IPS-18c (cell line): ENCODE measurements at regions not wholly inside any gene's neighbourhood (a gene's known extent, or its start where the extent isn't known, plus 50 kb on each side); places are given as distances from the start of the nearest gene placed in this dataset.

Experiments
- H3K4me3 ChIP-seq: 2 replicates; pipeline ENCODE4 v1.7.0; 2013; ENCODE audit warnings: low read depth, mild to moderate bottlenecking, low read length, moderate library complexity; ENCODE audit not compliant: insufficient read depth
- H3K9me3 ChIP-seq: one replicate; pipeline ENCODE4 v1.6.1; 2013; ENCODE audit warnings: mild to moderate bottlenecking, low read length, moderate library complexity; ENCODE audit not compliant: control insufficient read depth, insufficient read depth

GRCh38 chr1:57987523-57987922 is 559.0 kb downstream of the OMA1 start:
- no peak overlapping the region for H3K4me3 ChIP-seq
- no peaks in the 10 kb centered on the region for H3K9me3 ChIP-seq

GRCh38 chr1:57986432-57986831 is 560.1 kb downstream of the OMA1 start:
- no peak overlapping the region for H3K4me3 ChIP-seq
- H3K9me3 ChIP-seq, result no peaks in the 10 kb centered on the region

- no peak overlapping the region for H3K4me3 ChIP-seq
Observed at GRCh38 chr1:57984277-57984676, 560.4 kb upstream of the DAB1 start.

DNA sequence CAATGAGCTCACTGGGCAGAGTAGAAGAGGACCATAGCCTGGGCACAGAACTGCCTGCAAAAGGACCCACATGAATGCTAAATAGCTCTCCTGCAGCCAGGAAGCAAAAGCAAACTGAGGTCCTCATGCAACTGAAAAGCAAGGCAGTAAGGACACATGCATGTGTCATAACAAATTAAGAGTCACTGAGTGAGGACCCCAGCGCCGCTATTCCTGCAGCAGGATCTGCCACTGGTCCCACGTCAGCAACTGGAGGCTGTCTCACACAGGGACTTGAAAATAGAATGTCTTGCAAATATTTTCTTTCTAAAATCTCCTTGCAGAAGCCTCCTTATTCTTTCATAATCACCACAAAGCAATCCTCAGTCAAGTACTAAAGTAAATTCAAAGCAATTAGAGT is 559.6 kb upstream of the DAB1 start:
- Histone ChIP-seq H3K9me3 (no peaks in the 10 kb centered on the region), H3K4me3 (no peak overlapping the region)

More at GRCh38 chr1:57984277-57984676, 560.4 kb upstream of the DAB1 start:
- no peaks in the 10 kb centered on the region for H3K9me3 ChIP-seq

GRCh38 chr1:57982852-57983251 is 559.0 kb upstream of the DAB1 start:
- no peaks in the 10 kb centered on the region for H3K9me3 ChIP-seq
- H3K4me3 ChIP-seq, result no peak overlapping the region

GRCh38 chr1:57976216-57976615 is 552.4 kb upstream of the DAB1 start:
- Histone ChIP-seq H3K4me3 (no peak overlapping the region), H3K9me3 (no peaks in the 10 kb centered on the region)

GRCh38 chr1:57968321-57968720 is 544.5 kb upstream of the DAB1 start:
- H3K9me3 ChIP-seq, result no peaks in the 10 kb centered on the region
- H3K4me3 ChIP-seq, result no peak overlapping the region

- Histone ChIP-seq H3K4me3 (no peak overlapping the region), H3K9me3 (no peaks in the 10 kb centered on the region)
Observed at GRCh38 chr1:57966751-57967406, 543.0 kb upstream of the DAB1 start.

- H3K9me3 ChIP-seq, result no peaks in the 10 kb centered on the region
- no peak overlapping the region for H3K4me3 ChIP-seq
Observed at GRCh38 chr1:57966340-57966739, 542.5 kb upstream of the DAB1 start.

- Histone ChIP-seq H3K4me3 (no peak overlapping the region), H3K9me3 (no peaks in the 10 kb centered on the region)
Observed at GRCh38 chr1:57963581-57963980, 539.7 kb upstream of the DAB1 start.

DNA sequence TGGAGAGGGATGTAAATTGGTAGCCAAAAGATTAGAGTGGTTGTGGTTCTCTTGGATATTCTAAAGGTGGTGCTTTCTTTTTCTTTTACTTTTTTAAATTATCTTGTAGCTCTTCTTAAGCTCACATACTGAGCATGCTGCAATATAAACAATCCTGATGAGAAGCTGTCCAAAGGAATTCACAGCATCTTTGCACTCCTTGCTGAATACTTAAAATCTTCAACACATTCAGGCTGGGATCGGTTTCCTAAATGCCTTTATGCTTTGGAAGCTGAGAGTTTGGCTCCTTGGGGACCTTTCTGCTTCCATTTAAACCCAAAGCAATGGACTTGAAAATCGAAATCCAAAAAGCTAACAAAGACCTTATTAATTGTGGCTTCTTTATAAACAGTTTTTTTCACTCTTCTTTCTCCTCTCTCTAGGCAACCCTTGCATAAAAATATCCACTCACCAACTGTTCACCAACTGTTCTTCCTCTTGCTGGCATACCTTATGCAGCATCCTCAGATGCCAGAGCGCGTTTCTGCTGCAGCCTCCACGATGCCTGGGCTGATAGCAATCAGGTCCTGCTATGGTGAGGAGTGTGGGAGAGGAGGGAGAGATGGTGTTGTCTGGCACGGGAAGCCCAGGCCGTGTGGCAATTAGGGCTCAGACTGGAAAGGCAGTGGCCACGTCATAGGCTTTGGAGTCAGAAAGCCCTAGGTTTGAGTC is 535.8 kb upstream of the DAB1 start:
- Histone ChIP-seq H3K9me3 (no peaks in the 10 kb centered on the region), H3K4me3 (no peak overlapping the region)

GRCh38 chr1:57957576-57957975 is 533.7 kb upstream of the DAB1 start:
- Histone ChIP-seq H3K9me3 (no peaks in the 10 kb centered on the region), H3K4me3 (no peak overlapping the region)

DNA sequence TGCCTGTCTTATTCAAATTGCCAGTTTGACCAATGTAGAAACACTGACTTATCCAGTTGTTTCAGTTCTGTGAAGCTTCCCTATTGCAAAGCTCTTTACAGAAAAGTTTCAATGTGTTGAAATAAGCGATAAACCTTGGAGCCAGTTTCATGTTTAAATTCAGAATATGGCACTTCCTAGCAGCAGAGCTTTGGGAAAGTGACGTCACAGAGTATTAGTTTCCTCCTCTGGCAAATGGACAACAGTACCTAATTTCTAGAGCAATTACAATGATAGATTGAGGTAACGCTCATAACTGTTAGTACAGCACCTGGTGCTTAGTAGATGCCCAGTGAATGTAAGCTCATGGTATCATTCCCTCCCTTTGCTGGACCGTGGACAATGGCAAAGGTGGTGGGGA is 527.5 kb upstream of the DAB1 start:
- H3K9me3 ChIP-seq, result no peaks in the 10 kb centered on the region
- H3K4me3 ChIP-seq, result no peak overlapping the region

GRCh38 chr1:57949168-57949567 is 525.3 kb upstream of the DAB1 start:
- no peaks in the 10 kb centered on the region for H3K9me3 ChIP-seq

GRCh38 chr1:57947471-57947870 is 523.6 kb upstream of the DAB1 start:
- Histone ChIP-seq H3K9me3 (no peaks in the 10 kb centered on the region), H3K4me3 (no peak overlapping the region)

More at GRCh38 chr1:57949168-57949567, 525.3 kb upstream of the DAB1 start:
- H3K4me3 ChIP-seq, result no peak overlapping the region

- no peaks in the 10 kb centered on the region for H3K9me3 ChIP-seq
- H3K4me3 ChIP-seq, result no peak overlapping the region
Observed at GRCh38 chr1:57945045-57945444, 521.2 kb upstream of the DAB1 start.

DNA sequence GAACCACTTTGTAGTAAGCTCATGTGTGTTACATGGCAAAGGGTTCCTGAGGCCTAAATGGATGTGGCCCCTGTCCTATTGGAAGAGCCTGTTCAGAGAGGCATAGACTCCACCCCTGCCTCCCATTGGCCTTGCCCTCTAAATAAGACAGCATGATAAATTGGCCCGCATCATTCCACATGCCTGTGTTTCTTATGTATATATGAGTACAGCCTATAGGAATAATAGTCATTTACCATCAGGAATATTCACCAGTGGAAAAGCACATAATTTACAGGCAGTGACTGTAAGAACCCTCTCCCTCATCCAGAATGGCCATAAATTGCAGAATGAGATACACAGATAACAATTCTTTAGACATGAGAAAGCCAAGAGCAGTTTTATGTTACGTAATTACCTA is 519.5 kb upstream of the DAB1 start:
- no peaks in the 10 kb centered on the region for H3K9me3 ChIP-seq
- H3K4me3 ChIP-seq, result no peak overlapping the region

- no peak overlapping the region for H3K4me3 ChIP-seq
- H3K9me3 ChIP-seq, result no peaks in the 10 kb centered on the region
Observed at GRCh38 chr1:57934745-57935144, 510.9 kb upstream of the DAB1 start.

- Histone ChIP-seq H3K4me3 (no peak overlapping the region), H3K9me3 (no peaks in the 10 kb centered on the region)
Observed at GRCh38 chr1:57927003-57927402, 503.1 kb upstream of the DAB1 start.
